ENCODE measurements at regions not wholly inside any gene's neighbourhood (a gene's known extent, or its start where the extent isn't known, plus 50 kb on each side); places are given as distances from the start of the nearest gene placed in this dataset.

- Histone ChIP-seq H4K20me1 (ENCODE audit: insufficient read depth) (no peaks in the 10 kb centered on the region), H3K9ac (ENCODE audit: low read length) (no peak overlapping the region), H3K4me1 (ENCODE audit: control insufficient read depth in 1 of 2, insufficient read depth in 2 of 2, low read length in 2 of 2) (no peaks in the 10 kb centered on the region), H3K36me3 (ENCODE audit: control insufficient read depth in 1 of 2, insufficient read depth in 2 of 2, low read length in 2 of 2) (no peaks in the 10 kb centered on the region), H3K27me3 (ENCODE audit: insufficient read depth, low read length) (peaks cover 13% of the 10 kb centered on the region; the same call in 1 of the 2 replicates), H3K9me3 (ENCODE audit: control insufficient read depth in 1 of 2, insufficient read depth in 1 of 2, low read depth in 1 of 2, low read length in 2 of 2) (no peaks in the 10 kb centered on the region), H3K79me2 (ENCODE audit: insufficient read depth, low read length) (no peaks in the 10 kb centered on the region), H2AFZ (ENCODE audit: low read depth, low read length, poor library complexity, severe bottlenecking) (no peak overlapping the region), H3K27ac (ENCODE audit: low read depth, low read length) (no peak overlapping the region), H3K4me2 (ENCODE audit: low read length) (no peak overlapping the region), H3K9me2 (ENCODE audit: insufficient read depth) (no peaks in the 10 kb centered on the region), H3K4me3 (replicated peaks in 1 of 2; ENCODE audit: low read depth in 1 of 2, low read length in 2 of 2) (no peak overlapping the region)
- DNase-seq (ENCODE audit: low read depth, low spot score), result no peak
- intact Hi-C loops (cut with micrococcal nuclease), result no loop called here
- TF ChIP-seq CEBPB (IDR thresholded peaks at IDR 0.05; ENCODE audit: low read depth) (no peak), REST (IDR thresholded peaks at IDR 0.05; ENCODE audit: low read depth) (no peak), EGR1 (IDR thresholded peaks at IDR 0.05; ENCODE audit: low read depth) (no peak), RAD21 (IDR thresholded peaks at IDR 0.05; ENCODE audit: low read depth) (no peak), ZNF274 (IDR thresholded peaks at IDR 0.05; ENCODE audit: low read depth, low read length) (no peak), ZBTB33 (IDR thresholded peaks at IDR 0.05; ENCODE audit: extremely low read depth, insufficient replicate concordance, low read length) (no peak), SIN3A (IDR thresholded peaks at IDR 0.05; ENCODE audit: low read depth) (no peak), POLR2AphosphoS5 (IDR thresholded peaks at IDR 0.05; ENCODE audit: low read depth, low read length) (no peak), ELF1 (IDR thresholded peaks at IDR 0.05; ENCODE audit: borderline replicate concordance, low read depth) (no peak), MAX (IDR thresholded peaks at IDR 0.05) (no peak), CBX3 (IDR thresholded peaks at IDR 0.05; ENCODE audit: low read depth) (no peak), CTCF (IDR thresholded peaks at IDR 0.05 in 2 of 3, conservative IDR thresholded peaks at IDR 0.05 in 1 of 3; ENCODE audit: borderline replicate concordance in 1 of 3, insufficient read depth in 1 of 3, low read depth in 2 of 3, low read length in 2 of 3) (no peak), EZH2 (IDR thresholded peaks at IDR 0.05) (no peak), ATF3 (IDR thresholded peaks at IDR 0.05) (no peak), SP1 (IDR thresholded peaks at IDR 0.05; ENCODE audit: low read depth) (no peak), TCF7L2 (IDR thresholded peaks at IDR 0.05; ENCODE audit: borderline replicate concordance, extremely low read depth, insufficient read depth, insufficient read length) (no peak)
- CTCF ChIA-PET, result no interaction called here
- no TSS peak for BruUV-seq (replicated peaks)
- POLR2A ChIA-PET, result no interaction called here
- no peak for ATAC-seq
- RAD21 ChIA-PET (ENCODE audit: low non-redundant PET in 1 of 2, low total read pairs in 2 of 2, uncharacterized antibody in 2 of 2, unreplicated experiment in 2 of 2), result no interaction called here
Measured at GRCh38 chr5:67875601-67876000, 340.0 kb upstream of the PIK3R1 start.
